IMR-90 (cell line): ENCODE measurements at regions not wholly inside any gene's neighbourhood (a gene's known extent, or its start where the extent isn't known, plus 50 kb on each side); places are given as distances from the start of the nearest gene placed in this dataset.

Experiments used
- ATAC-seq: fragments of 200-7000 bp; cut with Tn5 transposase; 2 replicates; pipeline ENCODE4 v1.9.1; 2020; ENCODE audit warnings: low read depth, mild to moderate bottlenecking, moderate library complexity
- BruUV-seq: library from RNA; stranded (reverse); fragments of 400-500 nt; replicated peaks from 2 replicates; lab custom pipeline; 2021; lab: Mats Ljungman, UMichigan
- CTCF ChIA-PET: fragments of 300-600 bp; formaldehyde crosslinking; extraction: SDS; loops from one replicate; lab custom pipeline; 2021; ENCODE audit warnings: antibody characterized with exemption; lab: Yijun Ruan, JAX
- POLR2A ChIA-PET: fragments of 300-600 bp; sonication (Branson Sonifier 250); formaldehyde crosslinking; loops from one replicate; lab custom pipeline; 2022; ENCODE audit warnings: antibody characterized with exemption; ENCODE audit not compliant: unreplicated experiment; lab: Charles Lee
- DNase-seq: peaks from one replicate; pipeline ENCODE4 v3.0.0; 2013
- H2AFZ ChIP-seq: replicated peaks from 2 replicates; pipeline ENCODE3; 2013; ENCODE audit warnings: low read length, mild to moderate bottlenecking; ENCODE audit not compliant: poor library complexity
- H2AK5ac ChIP-seq: 2 replicates; pipeline ENCODE4 v1.6.1; 2013; ENCODE audit warnings: low read depth, low read length, inconsistent platforms
- H2AK9ac ChIP-seq: replicated peaks from 2 replicates; pipeline ENCODE3; 2013; ENCODE audit warnings: mild to moderate bottlenecking, low read depth, low read length, moderate library complexity; ENCODE audit not compliant: poor library complexity
- H2BK120ac ChIP-seq: 2 replicates; pipeline ENCODE4 v1.6.1; 2013; ENCODE audit warnings: low read depth, low read length, inconsistent platforms
- H2BK15ac ChIP-seq: 3 replicates; pipeline ENCODE4 v1.6.1; 2013; ENCODE audit warnings: low read depth, low read length, inconsistent platforms
- H2BK20ac ChIP-seq: 2 replicates; pipeline ENCODE4 v1.6.1; 2013; ENCODE audit warnings: low read depth, mild to moderate bottlenecking, inconsistent platforms, low read length, moderate library complexity
- H2BK5ac ChIP-seq: 2 replicates; pipeline ENCODE4 v1.6.1; 2013; ENCODE audit warnings: mild to moderate bottlenecking, low read depth, low read length, inconsistent platforms; ENCODE audit not compliant: poor library complexity, severe bottlenecking
- H3K14ac ChIP-seq: replicated peaks from 2 replicates; pipeline ENCODE4 v1.6.1; 2013; ENCODE audit warnings: low read depth, low read length, inconsistent platforms
- H3K18ac ChIP-seq: 2 replicates; pipeline ENCODE4 v1.6.1; 2013; ENCODE audit warnings: low read depth, low read length, control low read depth
- H3K23ac ChIP-seq: 2 replicates; pipeline ENCODE4 v1.6.1; 2013; ENCODE audit warnings: low read depth, low read length, inconsistent platforms
- H3K27ac ChIP-seq: 2 replicates; pipeline ENCODE4 v1.5.1; 2013; ENCODE audit warnings: mild to moderate bottlenecking, control low read depth, low read length; ENCODE audit not compliant: insufficient read depth
- H3K27me3 ChIP-seq: 2 replicates; pipeline ENCODE4 v1.6.1; 2013; ENCODE audit warnings: low read length; ENCODE audit not compliant: control insufficient read depth, insufficient read depth
- H3K36me3 ChIP-seq: 2 replicates; pipeline ENCODE4 v1.6.1; 2013; ENCODE audit warnings: low read length, mixed read lengths; ENCODE audit not compliant: control insufficient read depth, insufficient read depth
- H3K4ac ChIP-seq: 2 replicates; pipeline ENCODE4 v1.6.1; 2013; ENCODE audit warnings: low read depth, low read length, inconsistent platforms
- H3K4me1 ChIP-seq: 2 replicates; pipeline ENCODE4 v1.6.1; 2013; ENCODE audit warnings: low read length, mixed read lengths; ENCODE audit not compliant: control insufficient read depth, insufficient read depth
- H3K4me2 ChIP-seq: 2 replicates; pipeline ENCODE4 v1.6.1; 2013; ENCODE audit warnings: low read depth, mild to moderate bottlenecking, control low read depth, low read length, moderate library complexity
- H3K4me3 ChIP-seq: 2 replicates; pipeline ENCODE4 v1.5.1; 2013; ENCODE audit warnings: low read depth, mild to moderate bottlenecking, control low read depth, low read length, moderate library complexity; ENCODE audit not compliant: insufficient read depth
- H3K56ac ChIP-seq: 2 replicates; pipeline ENCODE4 v1.6.1; 2013; ENCODE audit warnings: low read length, inconsistent platforms; ENCODE audit not compliant: insufficient read depth; ENCODE audit errors: extremely low read depth
- H3K79me1 ChIP-seq, 2 experiments: 2 replicates each; pipeline ENCODE4 v1.6.1; 2013; ENCODE audit warnings: low read length in 2 of 2, inconsistent platforms in 1 of 2, low read depth in 1 of 2
- H3K9ac ChIP-seq: 2 replicates; pipeline ENCODE4 v1.6.1; 2013; ENCODE audit warnings: low read depth, low read length, control low read depth
- H3K9me1 ChIP-seq: 2 replicates; pipeline ENCODE4 v1.6.1; 2013; ENCODE audit warnings: low read length, inconsistent platforms; ENCODE audit not compliant: insufficient read depth
- H3K9me3 ChIP-seq: 2 replicates; pipeline ENCODE4 v1.6.1; 2013; ENCODE audit warnings: low read length; ENCODE audit not compliant: control insufficient read depth, insufficient read depth
- H4K20me1 ChIP-seq: 2 replicates; pipeline ENCODE4 v1.6.1; 2013; ENCODE audit warnings: low read length, inconsistent platforms; ENCODE audit not compliant: insufficient read depth
- H4K5ac ChIP-seq: 2 replicates; pipeline ENCODE4 v1.6.1; 2013; ENCODE audit warnings: mild to moderate bottlenecking, low read depth, low read length, control low read depth
- H4K8ac ChIP-seq, 2 experiments: 2 replicates each; pipeline ENCODE4 v1.6.1; 2013; ENCODE audit warnings: low read depth in 2 of 2, low read length in 2 of 2, control low read depth in 1 of 2, inconsistent platforms in 1 of 2
- H4K91ac ChIP-seq: 2 replicates; pipeline ENCODE4 v1.6.1; 2013; ENCODE audit warnings: low read depth, low read length, inconsistent platforms; ENCODE audit not compliant: insufficient read depth
- BHLHE40 ChIP-seq: fragments of 150-350 bp; IDR thresholded peaks from 2 replicates; pipeline ENCODE4 v1.6.1; 2016; ENCODE audit warnings: mild to moderate bottlenecking, low read depth, low read length
- CEBPB ChIP-seq: IDR thresholded peaks from 2 replicates; pipeline ENCODE4 v1.6.1; 2012; ENCODE audit warnings: low read depth, low read length, improper control_type of control experiment
- CHD1 ChIP-seq: IDR thresholded peaks from 2 replicates; pipeline ENCODE4 v1.6.1; 2012; ENCODE audit warnings: low read depth, low read length, improper control_type of control experiment
- CTCF ChIP-seq: conservative IDR thresholded peaks from 2 replicates; pipeline ENCODE4 v1.5.1; 2012; ENCODE audit warnings: mild to moderate bottlenecking, low read depth, low read length, improper control_type of control experiment
- FOS ChIP-seq: fragments of 150-350 bp; IDR thresholded peaks from 2 replicates; pipeline ENCODE4 v1.6.1; 2016; ENCODE audit warnings: low read depth, low read length
- MAFK ChIP-seq: IDR thresholded peaks from 2 replicates; pipeline ENCODE4 v1.6.1; 2012; ENCODE audit warnings: low read depth, low read length, improper control_type of control experiment
- MAZ ChIP-seq: IDR thresholded peaks from 2 replicates; pipeline ENCODE4 v1.6.1; 2012; ENCODE audit warnings: low read depth, mild to moderate bottlenecking, low read length, improper control_type of control experiment, moderate library complexity, borderline replicate concordance
- POLR2A ChIP-seq: IDR thresholded peaks from 2 replicates; pipeline ENCODE4 v1.6.1; 2012; ENCODE audit warnings: mild to moderate bottlenecking, low read depth, low read length
- RCOR1 ChIP-seq: IDR thresholded peaks from 2 replicates; pipeline ENCODE4 v1.6.1; 2012; ENCODE audit warnings: mild to moderate bottlenecking, low read length, improper control_type of control experiment; ENCODE audit not compliant: insufficient replicate concordance
- RFX5 ChIP-seq: IDR thresholded peaks from 2 replicates; pipeline ENCODE4 v1.8.0; 2012; ENCODE audit warnings: low read depth, mild to moderate bottlenecking, low read length, moderate library complexity
- WGBS, 2 experiments: methylation state at CpG; one replicate each; pipeline versions ENCODE4 v1.1.5 to v1.1.7; 2013; ENCODE audit warnings: missing lambda C conversion rate in 2 of 2; ENCODE audit not compliant: insufficient read length in 1 of 2; ENCODE audit errors: extremely low coverage in 2 of 2; 5-methylcytosine and 5-hydroxymethylcytosine counted together
- dilution Hi-C: fragments of 300-500 bp; cut with HindIII; formaldehyde crosslinking; loops from one replicate; pipeline ENCODE4 v1.14.3; 2018; ENCODE audit warnings: low sequenced_read_pairs; ENCODE audit not compliant: unreplicated experiment
- in situ Hi-C: fragments of 300-500 bp; cut with MboI; formaldehyde crosslinking; loops from 3 replicates; pipeline ENCODE4 v1.14.3; 2019; ENCODE audit warnings: low sequenced_read_pairs, inconsistent platforms, mixed read lengths
- intact Hi-C: fragments of 100-400 bp; cut with micrococcal nuclease; formaldehyde crosslinking; loops from 2 replicates; pipeline ENCODE4 v1.10.0; 2022

- TF ChIP-seq RFX5 (no peak), POLR2A (no peak), CEBPB (no peak), BHLHE40 (no peak)
Measured at GRCh38 chr3:110318108-110318507, 753.5 kb upstream of the NECTIN3 start (continued).

DNA sequence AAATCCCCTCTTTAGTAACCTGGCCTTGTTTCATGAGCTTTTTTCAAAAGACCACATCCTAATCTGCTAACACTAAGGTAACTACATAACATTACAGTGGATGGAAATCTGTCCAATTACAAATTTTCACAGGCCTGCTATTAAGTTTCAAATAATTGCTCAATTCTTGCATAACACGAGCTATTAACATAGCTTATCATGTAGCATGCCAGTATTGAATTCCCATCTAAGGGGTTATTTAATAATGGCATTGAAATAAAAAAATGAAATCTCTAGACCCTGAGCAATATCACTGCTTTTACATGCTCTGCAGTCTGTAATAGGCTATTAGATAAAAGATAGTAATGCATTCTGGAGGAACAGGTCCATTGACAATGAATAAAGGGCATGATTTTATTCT is 748.3 kb upstream of the NECTIN3 start:
- Histone ChIP-seq H4K91ac (no peak overlapping the region), H3K4ac (no peak overlapping the region), H2BK5ac (no peak overlapping the region), H2BK120ac (no peak overlapping the region), H3K27me3 (no peaks in the 10 kb centered on the region), H3K9me3 (no peaks in the 10 kb centered on the region), H4K8ac (no peak overlapping the region), H3K27ac (no peak overlapping the region), H3K9me1 (no peaks in the 10 kb centered on the region), H2AK9ac (no peak overlapping the region), H4K20me1 (no peaks in the 10 kb centered on the region), H2BK20ac (no peak overlapping the region), H3K4me3 (no peak overlapping the region), H2AK5ac (no peak overlapping the region), H3K9ac (no peak overlapping the region), H3K36me3 (no peaks in the 10 kb centered on the region), H3K14ac (no peak overlapping the region), H4K5ac (no peak overlapping the region), H3K4me2 (no peak overlapping the region), H3K56ac (no peak overlapping the region), H3K79me1 (no peaks in the 10 kb centered on the region), H3K18ac (peak overlapping the region; percentile 53; the same call in 1 of the 2 replicates), H2AFZ (no peak overlapping the region), H3K4me1 (peaks cover 4% of the 10 kb centered on the region; the same call in 1 of the 2 replicates), H3K23ac (no peak overlapping the region), H2BK15ac (no peak overlapping the region)
- BruUV-seq: no TSS peak
- dilution Hi-C loops (no loop called here), in situ Hi-C loops (no loop called here), intact Hi-C loops (no loop called here)
- ATAC-seq (no peak), DNase-seq (no peak)
- POLR2A ChIA-PET: no interaction called here
- CTCF ChIA-PET: interaction anchor here (0.6 kb wide), 1 partner anchor 754 kb away, joined by 3 read pairs; no protein-coding TSS in a partner anchor
- TF ChIP-seq CTCF: no peak
- no peak for TF ChIP-seq CHD1
- no peak for TF ChIP-seq MAFK
- no peak for TF ChIP-seq FOS
- TF ChIP-seq RCOR1: no peak
- TF ChIP-seq MAZ: no peak
- whole genome bisulfite sequencing, 2 experiments: no CpG with 5 or more reads among the region's 1 CpG
